ENCODE measurements at regions not wholly inside any gene's neighbourhood (a gene's known extent, or its start where the extent isn't known, plus 50 kb on each side); places are given as distances from the start of the nearest gene placed in this dataset.

DNA sequence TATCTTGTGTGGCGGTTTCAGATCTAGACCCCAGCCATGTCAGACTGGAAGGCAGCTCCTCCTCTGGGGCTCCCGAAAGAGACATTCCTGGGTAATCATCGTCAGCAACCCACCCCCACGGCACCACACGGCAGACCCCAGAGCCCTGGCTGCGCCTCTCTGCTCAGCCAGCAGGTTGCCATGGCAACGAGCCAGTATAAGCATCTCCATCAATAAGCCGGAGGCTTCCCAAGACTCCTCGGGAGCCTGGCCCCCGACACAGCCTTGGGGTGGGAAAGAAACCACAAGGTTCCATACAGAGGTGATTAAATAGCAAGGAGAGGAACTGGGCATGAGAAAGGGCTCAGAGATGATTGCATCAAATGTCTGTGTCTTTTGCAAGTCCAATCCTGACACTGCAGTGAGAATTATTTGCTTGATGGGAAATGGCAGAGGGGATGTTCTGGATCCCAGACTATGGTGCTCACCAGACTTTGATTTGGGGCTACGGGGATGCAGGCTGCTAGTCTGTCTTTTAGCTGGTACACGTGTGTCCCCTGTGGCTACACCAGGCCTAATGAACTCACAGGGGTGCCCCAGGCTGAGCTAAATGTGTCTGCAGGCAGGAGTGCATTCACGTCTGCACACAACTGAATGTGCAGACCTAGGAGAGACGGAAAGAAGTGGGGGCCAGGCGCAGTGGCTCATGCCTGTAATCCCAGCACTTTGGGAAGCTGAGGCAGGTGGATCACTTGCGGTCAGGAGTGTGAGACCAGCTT lies 320.5 kb upstream of the TNRC6C start:
- TF ChIP-seq, protein P1, sequence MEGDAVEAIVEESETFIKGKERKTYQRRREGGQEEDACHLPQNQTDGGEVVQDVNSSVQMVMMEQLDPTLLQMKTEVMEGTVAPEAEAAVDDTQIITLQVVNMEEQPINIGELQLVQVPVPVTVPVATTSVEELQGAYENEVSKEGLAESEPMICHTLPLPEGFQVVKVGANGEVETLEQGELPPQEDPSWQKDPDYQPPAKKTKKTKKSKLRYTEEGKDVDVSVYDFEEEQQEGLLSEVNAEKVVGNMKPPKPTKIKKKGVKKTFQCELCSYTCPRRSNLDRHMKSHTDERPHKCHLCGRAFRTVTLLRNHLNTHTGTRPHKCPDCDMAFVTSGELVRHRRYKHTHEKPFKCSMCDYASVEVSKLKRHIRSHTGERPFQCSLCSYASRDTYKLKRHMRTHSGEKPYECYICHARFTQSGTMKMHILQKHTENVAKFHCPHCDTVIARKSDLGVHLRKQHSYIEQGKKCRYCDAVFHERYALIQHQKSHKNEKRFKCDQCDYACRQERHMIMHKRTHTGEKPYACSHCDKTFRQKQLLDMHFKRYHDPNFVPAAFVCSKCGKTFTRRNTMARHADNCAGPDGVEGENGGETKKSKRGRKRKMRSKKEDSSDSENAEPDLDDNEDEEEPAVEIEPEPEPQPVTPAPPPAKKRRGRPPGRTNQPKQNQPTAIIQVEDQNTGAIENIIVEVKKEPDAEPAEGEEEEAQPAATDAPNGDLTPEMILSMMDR (IDR thresholded peaks at IDR 0.05; ENCODE audit: low read depth, low read length, poor library complexity, severe bottlenecking) = no peak
- TF ChIP-seq EZH2phosphoT487 (IDR thresholded peaks at IDR 0.05; ENCODE audit: borderline replicate concordance, low read length) = no peak
